Gastroesophageal sphincter (tissue), 4 donors: ENCODE measurements at regions not wholly inside any gene's neighbourhood (a gene's known extent, or its start where the extent isn't known, plus 50 kb on each side); places are given as distances from the start of the nearest gene placed in this dataset.
"Not testable (repeated sequence)": the region's sequence is repeated elsewhere in the genome, so short reads cannot be mapped to it uniquely, and the experiment has no call there.

ENCODE experiments used
- ATAC-seq: fragments of 150-250 bp; one replicate; pipeline ENCODE4 v1.9.1; 2016; ENCODE audit warnings: mild to moderate bottlenecking, moderate library complexity
- H3K27ac ChIP-seq, 4 donors: fragments of 200-600 bp; sonication (generic) in 3 of 4; 1 replicate in 3 of 4; 2 replicates in 1 of 4; pipeline ENCODE4 v1.5.1; 2016 to 2019
- H3K27me3 ChIP-seq: fragments of 200-600 bp; sonication (generic); one replicate; pipeline ENCODE4 v1.5.1; 2019
- H3K36me3 ChIP-seq, 2 donors: fragments of 200-600 bp; sonication (generic); one replicate each; pipeline ENCODE4 v1.5.1; 2019; ENCODE audit warnings: control low read depth in 1 of 2
- H3K4me1 ChIP-seq, 3 donors: fragments of 200-600 bp; sonication (generic); 1 replicate in 2 of 3; 2 replicates in 1 of 3; pipeline ENCODE4 v1.5.1; 2016 to 2019; ENCODE audit warnings: control low read depth in 2 of 3
- H3K4me3 ChIP-seq, 2 donors: fragments of 200-600 bp; sonication (generic); one replicate each; pipeline ENCODE4 v1.5.1; 2019; ENCODE audit warnings: mild to moderate bottlenecking in 1 of 2, moderate library complexity in 1 of 2
- H3K9me3 ChIP-seq, 3 donors: fragments of 200-600 bp; sonication (generic); one replicate each; pipeline ENCODE4 v1.5.1; 2017 to 2019; ENCODE audit warnings: control low read depth in 2 of 3
- CTCF ChIP-seq, 4 experiments: fragments of 200-600 bp in 2 of 4; fragments of 450-650 bp in 2 of 4; sonication (generic) in 1 of 4; IDR thresholded peaks; one replicate each; pipeline ENCODE4 v1.5.1; 2017 to 2019; ENCODE audit warnings: antibody characterized with exemption in 4 of 4, mild to moderate bottlenecking in 2 of 4, moderate library complexity in 2 of 4
- EP300 ChIP-seq: sonication (generic); formaldehyde crosslinking; IDR thresholded peaks from one replicate; pipeline ENCODE4 v1.6.1; 2017; ENCODE audit warnings: antibody characterized with exemption, mild to moderate bottlenecking
- POLR2A ChIP-seq, 2 donors: fragments of 450-650 bp; IDR thresholded peaks; one replicate each; pipeline ENCODE4 v1.6.1; 2017; ENCODE audit warnings: antibody characterized with exemption in 2 of 2, mild to moderate bottlenecking in 2 of 2, moderate library complexity in 1 of 2
- POLR2AphosphoS5 ChIP-seq: sonication (generic); formaldehyde crosslinking; IDR thresholded peaks from one replicate; pipeline ENCODE4 v1.6.1; 2017; ENCODE audit warnings: antibody characterized with exemption
- WGBS, 2 donors: methylation state at CpG; one replicate each; pipeline ENCODE4 v1.1.5; 2018; ENCODE audit warnings: low coverage in 1 of 2; 5-methylcytosine and 5-hydroxymethylcytosine counted together

GRCh38 chr7:79984210-79984609, 150.4 kb upstream of the GNAI1 start:
- H3K36me3 ChIP-seq: no peaks in the 10 kb centered on the region
- ATAC-seq: no peak
- no peak overlapping the region for H3K27ac ChIP-seq
- no peaks in the 10 kb centered on the region for H3K4me1 ChIP-seq
- H3K9me3 ChIP-seq: no peaks in the 10 kb centered on the region
- H3K4me3 ChIP-seq: no peak overlapping the region
- no peak for TF ChIP-seq POLR2AphosphoS5
- TF ChIP-seq CTCF (IDR thresholded peaks at IDR 0.05): no peak
- TF ChIP-seq EP300: no peak
- TF ChIP-seq POLR2A (IDR thresholded peaks at IDR 0.05): no peak
- WGBS, 2 donors: 30 to 43% methylated on average over 2 of the region's 2 CpGs
- H3K27me3 ChIP-seq: no peaks in the 10 kb centered on the region

- Histone ChIP-seq H3K27ac (no peak overlapping the region), H3K4me1 (no peaks in the 10 kb centered on the region), H3K9me3 (no peaks in the 10 kb centered on the region), H3K27me3 (no peaks in the 10 kb centered on the region), H3K36me3 (no peaks in the 10 kb centered on the region), H3K4me3 (no peak overlapping the region)
- ATAC-seq: no peak
- TF ChIP-seq EP300 (no peak), POLR2AphosphoS5 (no peak), POLR2A (IDR thresholded peaks at IDR 0.05) (no peak), CTCF (IDR thresholded peaks at IDR 0.05) (no peak)
- 33 to 45% methylated on average over 2 of the region's 2 CpGs for WGBS, 2 donors
These were observed 152.4 kb upstream of the GNAI1 start for GRCh38 chr7:79982141-79982770.

GRCh38 chr7:79980376-79980775, 154.3 kb upstream of the GNAI1 start:
- H3K4me1 ChIP-seq: no peaks in the 10 kb centered on the region
- no peak for TF ChIP-seq POLR2A (IDR thresholded peaks at IDR 0.05)
- TF ChIP-seq EP300: no peak
- no peak for TF ChIP-seq CTCF (IDR thresholded peaks at IDR 0.05)
- no peak for TF ChIP-seq POLR2AphosphoS5
- H3K36me3 ChIP-seq: no peaks in the 10 kb centered on the region
- ATAC-seq: no peak
- H3K27ac ChIP-seq: no peak overlapping the region
- no peak overlapping the region for H3K4me3 ChIP-seq
- 52 to 56% methylated on average over 1 of the region's 1 CpG for WGBS, 2 donors
- H3K27me3 ChIP-seq: no peaks in the 10 kb centered on the region
- H3K9me3 ChIP-seq: no peaks in the 10 kb centered on the region

GRCh38 chr7:79979437-79979836, 155.2 kb upstream of the GNAI1 start:
- Histone ChIP-seq H3K4me1 (no peaks in the 10 kb centered on the region), H3K27ac (no peak overlapping the region), H3K9me3 (no peaks in the 10 kb centered on the region), H3K27me3 (no peaks in the 10 kb centered on the region), H3K4me3 (no peak overlapping the region), H3K36me3 (no peaks in the 10 kb centered on the region)
- TF ChIP-seq POLR2AphosphoS5 (no peak), POLR2A (IDR thresholded peaks at IDR 0.05) (no peak), CTCF (IDR thresholded peaks at IDR 0.05) (no peak), EP300 (no peak)
- WGBS, 2 donors: 48 to 53% methylated on average over 2 of the region's 2 CpGs
- ATAC-seq: no peak

GRCh38 chr7:79977481-79977880, 157.2 kb upstream of the GNAI1 start:
- Histone ChIP-seq H3K27ac (no peak overlapping the region), H3K4me3 (no peak overlapping the region), H3K36me3 (no peaks in the 10 kb centered on the region), H3K4me1 (no peaks in the 10 kb centered on the region), H3K9me3 (no peaks in the 10 kb centered on the region), H3K27me3 (no peaks in the 10 kb centered on the region)
- no CpG with 5 or more reads among the region's 16 CpGs for WGBS, 2 donors
- no peak for TF ChIP-seq EP300
- no peak for TF ChIP-seq POLR2AphosphoS5
- no peak for TF ChIP-seq POLR2A (IDR thresholded peaks at IDR 0.05)
- no peak for TF ChIP-seq CTCF (IDR thresholded peaks at IDR 0.05)
- ATAC-seq: no peak

GRCh38 chr7:79976711-79977020, 158.0 kb upstream of the GNAI1 start:
- 57 to 88% methylated on average over 2 to 4 of the region's 5 CpGs for WGBS, 2 donors
- H3K4me3 ChIP-seq, H3K36me3 ChIP-seq, H3K27me3 ChIP-seq, H3K27ac ChIP-seq, ATAC-seq, H3K9me3 ChIP-seq, H3K4me1 ChIP-seq: not testable (repeated sequence)

- H3K27me3 ChIP-seq, H3K27ac ChIP-seq, H3K36me3 ChIP-seq, H3K9me3 ChIP-seq, H3K4me1 ChIP-seq, ATAC-seq, H3K4me3 ChIP-seq: not testable (repeated sequence)
- 94 to 99% methylated on average over 8 to 16 of the region's 26 CpGs for WGBS, 2 donors
These were observed 158.5 kb upstream of the GNAI1 start for GRCh38 chr7:79975986-79976710.
